ENCODE measurements at regions not wholly inside any gene's neighbourhood (a gene's known extent, or its start where the extent isn't known, plus 50 kb on each side); places are given as distances from the start of the nearest gene placed in this dataset.

GRCh38 chr6:108734271-108734922 lies 113.8 kb upstream of the ARMC2 start:
- Histone ChIP-seq H3K27ac (ENCODE audit: extremely low read depth, low read depth, low read length) (no peak overlapping the region), H3K9me3 (ENCODE audit: control insufficient read depth, insufficient read depth, low read depth, low read length) (no peaks in the 10 kb centered on the region), H3K4me1 (ENCODE audit: control insufficient read depth, insufficient read depth, low read length) (peaks cover 9% of the 10 kb centered on the region), H3K4me3 (ENCODE audit: low read depth, low read length) (no peak overlapping the region), H3K36me3 (ENCODE audit: control insufficient read depth in 2 of 2, insufficient read depth in 1 of 2, low read length in 2 of 2) (no peaks in the 10 kb centered on the region)
- ChIA-PET POLR2A (no interaction called here), CTCF (interaction anchor here (0.5 to 0.7 kb wide), 2 partner anchors 139 to 367 kb away, joined by 3 to 4 read pairs; no protein-coding TSS in a partner anchor)
- TF ChIP-seq, protein P1, sequence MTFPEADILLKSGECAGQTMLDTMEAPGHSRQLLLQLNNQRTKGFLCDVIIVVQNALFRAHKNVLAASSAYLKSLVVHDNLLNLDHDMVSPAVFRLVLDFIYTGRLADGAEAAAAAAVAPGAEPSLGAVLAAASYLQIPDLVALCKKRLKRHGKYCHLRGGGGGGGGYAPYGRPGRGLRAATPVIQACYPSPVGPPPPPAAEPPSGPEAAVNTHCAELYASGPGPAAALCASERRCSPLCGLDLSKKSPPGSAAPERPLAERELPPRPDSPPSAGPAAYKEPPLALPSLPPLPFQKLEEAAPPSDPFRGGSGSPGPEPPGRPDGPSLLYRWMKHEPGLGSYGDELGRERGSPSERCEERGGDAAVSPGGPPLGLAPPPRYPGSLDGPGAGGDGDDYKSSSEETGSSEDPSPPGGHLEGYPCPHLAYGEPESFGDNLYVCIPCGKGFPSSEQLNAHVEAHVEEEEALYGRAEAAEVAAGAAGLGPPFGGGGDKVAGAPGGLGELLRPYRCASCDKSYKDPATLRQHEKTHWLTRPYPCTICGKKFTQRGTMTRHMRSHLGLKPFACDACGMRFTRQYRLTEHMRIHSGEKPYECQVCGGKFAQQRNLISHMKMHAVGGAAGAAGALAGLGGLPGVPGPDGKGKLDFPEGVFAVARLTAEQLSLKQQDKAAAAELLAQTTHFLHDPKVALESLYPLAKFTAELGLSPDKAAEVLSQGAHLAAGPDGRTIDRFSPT (tag by site-specific recombination; IDR thresholded peaks at IDR 0.05): no peak
- TF ChIP-seq ZNF843 (tag by site-specific recombination; IDR thresholded peaks at IDR 0.05): no peak
- TF ChIP-seq, protein P2, sequence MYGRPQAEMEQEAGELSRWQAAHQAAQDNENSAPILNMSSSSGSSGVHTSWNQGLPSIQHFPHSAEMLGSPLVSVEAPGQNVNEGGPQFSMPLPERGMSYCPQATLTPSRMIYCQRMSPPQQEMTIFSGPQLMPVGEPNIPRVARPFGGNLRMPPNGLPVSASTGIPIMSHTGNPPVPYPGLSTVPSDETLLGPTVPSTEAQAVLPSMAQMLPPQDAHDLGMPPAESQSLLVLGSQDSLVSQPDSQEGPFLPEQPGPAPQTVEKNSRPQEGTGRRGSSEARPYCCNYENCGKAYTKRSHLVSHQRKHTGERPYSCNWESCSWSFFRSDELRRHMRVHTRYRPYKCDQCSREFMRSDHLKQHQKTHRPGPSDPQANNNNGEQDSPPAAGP (tag by site-specific recombination; IDR thresholded peaks at IDR 0.05): no peak
- TF ChIP-seq, protein P3, sequence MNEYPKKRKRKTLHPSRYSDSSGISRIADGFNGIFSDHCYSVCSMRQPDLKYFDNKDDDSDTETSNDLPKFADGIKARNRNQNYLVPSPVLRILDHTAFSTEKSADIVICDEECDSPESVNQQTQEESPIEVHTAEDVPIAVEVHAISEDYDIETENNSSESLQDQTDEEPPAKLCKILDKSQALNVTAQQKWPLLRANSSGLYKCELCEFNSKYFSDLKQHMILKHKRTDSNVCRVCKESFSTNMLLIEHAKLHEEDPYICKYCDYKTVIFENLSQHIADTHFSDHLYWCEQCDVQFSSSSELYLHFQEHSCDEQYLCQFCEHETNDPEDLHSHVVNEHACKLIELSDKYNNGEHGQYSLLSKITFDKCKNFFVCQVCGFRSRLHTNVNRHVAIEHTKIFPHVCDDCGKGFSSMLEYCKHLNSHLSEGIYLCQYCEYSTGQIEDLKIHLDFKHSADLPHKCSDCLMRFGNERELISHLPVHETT (tag by site-specific recombination; IDR thresholded peaks at IDR 0.05): no peak
- no peak for TF ChIP-seq SP2 (tag by site-specific recombination; IDR thresholded peaks at IDR 0.05)
- no peak for TF ChIP-seq RBAK (tag by site-specific recombination; IDR thresholded peaks at IDR 0.05)

GRCh38 chr6:108735310-108736001 lies 112.8 kb upstream of the ARMC2 start:
- H3K4me3 ChIP-seq (ENCODE audit: low read depth, low read length): no peak overlapping the region
- H3K4me1 ChIP-seq (ENCODE audit: control insufficient read depth, insufficient read depth, low read length): peaks cover 8% of the 10 kb centered on the region
- H3K9me3 ChIP-seq (ENCODE audit: control insufficient read depth, insufficient read depth, low read depth, low read length): no peaks in the 10 kb centered on the region
- ChIA-PET CTCF (no interaction called here), POLR2A (no interaction called here)
- H3K36me3 ChIP-seq (ENCODE audit: control insufficient read depth in 2 of 2, insufficient read depth in 1 of 2, low read length in 2 of 2): no peaks in the 10 kb centered on the region
- H3K27ac ChIP-seq (ENCODE audit: extremely low read depth, low read depth, low read length): no peak overlapping the region
- TF ChIP-seq ZFHX2 (tag by site-specific recombination; conservative IDR thresholded peaks at IDR 0.05): 0 out of 2 replicates have a peak, but pooled peaks have one; percentile 14
- 0 out of 2 replicates have a peak, but pooled peaks have one; percentile 25 for TF ChIP-seq OSR2 (tag by site-specific recombination; IDR thresholded peaks at IDR 0.05)
- no peak for TF ChIP-seq ZNF677 (tag by site-specific recombination; IDR thresholded peaks at IDR 0.05)

DNA sequence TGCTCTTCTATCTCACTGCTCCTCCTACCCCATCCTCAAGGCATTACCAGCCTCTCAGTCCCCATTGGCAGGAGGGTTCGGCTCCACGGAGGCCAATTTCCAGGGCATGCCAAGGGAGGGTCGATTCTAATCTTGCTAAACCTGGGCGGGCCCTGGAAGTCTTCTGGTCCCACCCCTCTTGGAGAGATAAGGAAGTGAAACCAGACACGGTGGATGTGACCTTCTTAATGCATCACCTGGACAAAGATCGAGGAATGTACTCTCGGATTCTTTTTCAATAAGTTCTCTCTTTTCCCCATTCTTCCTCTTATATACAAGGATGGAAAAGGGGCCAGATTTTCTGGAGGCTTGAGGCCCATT lies 112.2 kb upstream of the ARMC2 start:
- CTCF ChIA-PET: no interaction called here

More for the DNA sequence above, 112.2 kb upstream of the ARMC2 start:
- H3K4me3 ChIP-seq (ENCODE audit: low read depth, low read length): no peak overlapping the region
- TF ChIP-seq, protein P4, sequence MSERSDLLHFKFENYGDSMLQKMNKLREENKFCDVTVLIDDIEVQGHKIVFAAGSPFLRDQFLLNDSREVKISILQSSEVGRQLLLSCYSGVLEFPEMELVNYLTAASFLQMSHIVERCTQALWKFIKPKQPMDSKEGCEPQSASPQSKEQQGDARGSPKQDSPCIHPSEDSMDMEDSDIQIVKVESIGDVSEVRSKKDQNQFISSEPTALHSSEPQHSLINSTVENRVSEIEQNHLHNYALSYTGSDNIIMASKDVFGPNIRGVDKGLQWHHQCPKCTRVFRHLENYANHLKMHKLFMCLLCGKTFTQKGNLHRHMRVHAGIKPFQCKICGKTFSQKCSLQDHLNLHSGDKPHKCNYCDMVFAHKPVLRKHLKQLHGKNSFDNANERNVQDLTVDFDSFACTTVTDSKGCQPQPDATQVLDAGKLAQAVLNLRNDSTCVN (tag by site-specific recombination; optimal IDR thresholded peaks at IDR 0.05): no peak
- TF ChIP-seq KLF1 (tag by site-specific recombination; IDR thresholded peaks at IDR 0.05) (peak; percentile 83), SP7 (tag by site-specific recombination; IDR thresholded peaks at IDR 0.05) (no peak)
- H3K36me3 ChIP-seq (ENCODE audit: control insufficient read depth in 2 of 2, insufficient read depth in 1 of 2, low read length in 2 of 2): no peaks in the 10 kb centered on the region
- H3K4me1 ChIP-seq (ENCODE audit: control insufficient read depth, insufficient read depth, low read length): peaks cover 3% of the 10 kb centered on the region
- H3K27ac ChIP-seq (ENCODE audit: extremely low read depth, low read depth, low read length): no peak overlapping the region
- POLR2A ChIA-PET: no interaction called here
- no peaks in the 10 kb centered on the region for H3K9me3 ChIP-seq (ENCODE audit: control insufficient read depth, insufficient read depth, low read depth, low read length)

All from HEK293 (cell line).